Cardiac septum (tissue), 1 donor: ENCODE measurements at regions not wholly inside any gene's neighbourhood (a gene's known extent, or its start where the extent isn't known, plus 50 kb on each side); places are given as distances from the start of the nearest gene placed in this dataset.

ENCODE experiments used
- DNase-seq: peaks from one replicate; pipeline ENCODE4 v3.0.0-alpha.2; 2020; ENCODE audit warnings: low spot score
- intact Hi-C: fragments of 100-400 bp; cut with DNase I; formaldehyde crosslinking; loops from one replicate; pipeline ENCODE4 v1.14.0; 2022
- donor health status: DM: no; HTN: no; CAD: no.

DNA sequence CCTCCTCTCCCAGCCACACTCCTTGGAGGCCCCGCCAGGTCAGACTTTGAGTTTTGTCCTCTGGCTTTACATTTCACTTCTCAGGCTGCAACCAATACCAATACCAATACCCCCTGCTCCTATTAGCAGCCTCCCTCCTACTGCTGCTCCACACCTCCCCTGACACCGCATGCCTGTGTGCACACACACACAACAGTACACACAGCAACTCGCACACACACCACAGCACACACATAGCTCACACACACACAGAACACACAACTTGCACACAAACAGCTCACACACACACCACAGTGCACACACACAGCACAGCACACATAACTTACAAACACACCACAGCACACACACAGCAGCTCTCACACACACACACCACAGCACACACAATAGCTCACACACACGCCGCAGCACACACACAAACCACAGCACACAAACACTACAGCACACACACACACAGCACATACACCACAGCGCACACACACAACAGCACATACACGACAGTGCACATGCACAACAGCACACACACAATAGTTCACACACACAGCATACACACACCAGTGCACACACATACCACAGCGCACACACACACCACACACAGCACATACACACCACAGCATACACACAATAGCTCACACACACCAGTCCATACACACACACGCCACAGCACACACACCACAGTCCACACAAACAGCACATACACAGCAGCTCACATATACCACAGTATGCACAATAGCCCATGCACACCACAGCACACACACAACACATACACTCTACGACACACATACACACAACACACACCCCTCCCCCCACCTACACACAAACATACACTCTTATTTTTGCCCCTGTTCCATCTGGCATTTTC is 204.7 kb downstream of the UACA start:
- no peak for DNase-seq
- intact Hi-C loops: no loop called here

DNA sequence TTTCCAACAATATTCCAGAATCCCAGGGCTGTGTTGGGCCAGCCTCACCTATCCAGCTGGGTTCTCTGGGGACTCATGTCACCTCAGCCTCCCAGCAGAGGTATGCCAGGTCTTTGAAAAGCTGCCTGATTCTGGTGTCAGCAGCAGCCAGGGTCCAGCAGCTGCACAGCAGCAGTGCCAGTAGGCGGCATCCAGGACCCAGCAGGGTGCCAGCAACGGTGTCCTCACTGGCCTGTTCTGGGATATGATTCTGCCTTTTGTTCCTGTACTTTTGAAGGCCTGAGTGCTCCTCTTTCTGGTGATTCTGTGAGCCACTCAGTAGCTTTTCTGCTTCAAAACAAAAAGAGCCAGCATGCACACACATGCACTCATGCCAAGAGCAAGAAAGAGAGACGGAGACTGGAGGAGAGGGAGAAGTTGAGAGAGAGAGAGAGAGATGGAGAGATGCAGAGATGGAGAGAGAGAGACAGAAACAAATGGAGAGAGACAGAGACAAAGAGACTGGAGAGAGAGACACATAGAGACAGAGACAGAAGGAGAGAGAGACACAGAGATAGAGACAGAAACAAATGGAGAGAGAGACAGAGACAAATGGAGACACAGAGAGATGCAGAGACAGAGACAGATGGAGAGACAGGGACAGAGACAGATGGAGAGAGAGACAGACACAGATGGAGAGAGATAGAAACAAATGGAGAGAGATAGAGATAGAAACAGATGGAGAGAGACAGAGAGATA is 205.7 kb downstream of the UACA start:
- intact Hi-C loops: no loop called here
- DNase-seq: no peak

GRCh38 chr15:70556779-70557178 is 206.6 kb downstream of the UACA start:
- intact Hi-C loops: no loop called here
- DNase-seq: no peak

DNA sequence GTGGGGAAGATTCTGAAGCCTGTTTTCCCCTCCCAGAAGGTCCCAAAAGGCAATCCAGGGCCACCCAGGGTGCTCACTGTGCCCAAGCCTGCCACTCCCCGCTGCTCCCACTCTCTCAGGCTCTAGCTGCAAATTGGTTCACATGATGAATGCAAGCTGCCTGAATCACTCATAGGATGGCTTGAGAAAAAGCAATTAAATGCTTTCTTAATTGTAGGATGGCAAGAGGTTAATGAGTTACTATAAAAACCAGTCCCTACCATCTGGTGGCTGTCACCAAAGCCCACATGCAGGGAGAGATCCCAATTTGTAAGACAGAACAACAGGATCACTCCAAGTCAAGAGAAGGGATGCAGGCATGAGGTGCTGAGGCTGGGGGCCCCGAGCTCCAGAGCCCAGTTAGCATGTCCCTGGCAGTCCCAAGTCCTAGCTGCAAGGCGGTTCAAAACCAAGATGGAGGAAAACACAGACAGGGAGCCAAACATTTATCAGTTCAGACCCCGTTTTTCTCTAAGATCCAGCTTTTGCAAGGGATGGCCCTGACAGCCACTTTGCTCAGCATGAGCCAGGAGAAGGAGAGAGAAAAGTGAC is 207.1 kb downstream of the UACA start:
- intact Hi-C loops: no loop called here
- no peak for DNase-seq

GRCh38 chr15:70555713-70556112 is 207.6 kb downstream of the UACA start:
- intact Hi-C loops: no loop called here
- DNase-seq: no peak

- intact Hi-C loops: no loop called here
- DNase-seq: no peak
These were observed 215.4 kb downstream of the UACA start for GRCh38 chr15:70547846-70548487.

GRCh38 chr15:70545526-70545925 is 217.8 kb downstream of the UACA start:
- intact Hi-C loops: no loop called here
- no peak for DNase-seq

DNA sequence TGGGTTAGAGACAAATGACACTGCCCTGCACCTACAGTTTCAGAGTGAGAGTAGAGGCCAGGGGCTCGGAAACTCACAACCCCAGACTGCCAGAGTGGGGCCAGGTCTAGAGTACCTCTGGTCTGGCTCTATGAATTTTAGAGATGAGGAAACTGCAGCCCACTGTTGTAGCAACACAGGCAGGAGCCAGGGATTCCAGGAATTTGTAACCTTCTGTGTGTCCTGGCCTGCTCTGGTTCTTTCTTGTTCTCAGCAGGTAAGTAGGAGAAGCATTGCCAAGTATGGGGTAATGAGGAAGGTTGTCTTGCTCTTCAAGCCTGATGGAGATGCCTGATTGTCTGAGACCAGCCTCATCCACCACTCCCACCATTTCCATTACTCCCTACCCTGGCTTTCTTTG is 221.8 kb downstream of the UACA start:
- DNase-seq: no peak
- intact Hi-C loops: no loop called here

DNA sequence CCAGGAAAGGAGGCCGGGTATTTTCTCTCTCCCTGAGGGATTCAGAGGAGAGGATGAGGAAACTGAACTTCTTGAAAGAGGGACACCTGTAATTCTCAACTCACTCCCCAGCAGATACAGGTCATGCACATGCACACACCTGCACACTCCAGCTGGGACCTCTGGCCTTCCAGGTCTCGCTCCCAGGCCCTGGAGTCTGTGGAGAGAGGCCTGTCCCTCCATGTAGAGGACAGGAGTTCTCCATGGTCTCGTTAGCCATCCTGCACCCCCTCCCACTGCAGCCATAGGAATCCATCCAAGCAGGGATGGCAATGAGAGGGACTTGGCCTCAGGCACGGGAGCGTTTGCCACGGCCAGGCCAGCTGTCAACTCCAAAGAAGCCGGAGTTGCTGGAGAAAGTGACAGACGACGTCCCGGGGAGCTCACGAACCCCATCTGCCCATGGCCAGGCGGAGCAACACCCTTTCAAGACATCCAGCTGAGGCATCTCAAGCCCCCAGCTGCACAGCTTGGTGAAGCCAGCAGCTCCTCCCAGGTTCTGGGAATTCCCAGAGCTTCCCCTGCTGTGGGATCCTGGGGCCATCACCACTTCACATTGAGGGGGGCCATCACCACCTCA is 223.3 kb downstream of the UACA start:
- no peak for DNase-seq
- intact Hi-C loops: no loop called here

GRCh38 chr15:70539409-70539808 is 223.9 kb downstream of the UACA start:
- DNase-seq: no peak
- intact Hi-C loops: no loop called here

- no peak for DNase-seq
- intact Hi-C loops: no loop called here
These were observed 225.1 kb downstream of the UACA start for GRCh38 chr15:70538278-70538677.

- DNase-seq: no peak
- intact Hi-C loops: no loop called here
These were observed 227.4 kb downstream of the UACA start for GRCh38 chr15:70535955-70536338.

DNA sequence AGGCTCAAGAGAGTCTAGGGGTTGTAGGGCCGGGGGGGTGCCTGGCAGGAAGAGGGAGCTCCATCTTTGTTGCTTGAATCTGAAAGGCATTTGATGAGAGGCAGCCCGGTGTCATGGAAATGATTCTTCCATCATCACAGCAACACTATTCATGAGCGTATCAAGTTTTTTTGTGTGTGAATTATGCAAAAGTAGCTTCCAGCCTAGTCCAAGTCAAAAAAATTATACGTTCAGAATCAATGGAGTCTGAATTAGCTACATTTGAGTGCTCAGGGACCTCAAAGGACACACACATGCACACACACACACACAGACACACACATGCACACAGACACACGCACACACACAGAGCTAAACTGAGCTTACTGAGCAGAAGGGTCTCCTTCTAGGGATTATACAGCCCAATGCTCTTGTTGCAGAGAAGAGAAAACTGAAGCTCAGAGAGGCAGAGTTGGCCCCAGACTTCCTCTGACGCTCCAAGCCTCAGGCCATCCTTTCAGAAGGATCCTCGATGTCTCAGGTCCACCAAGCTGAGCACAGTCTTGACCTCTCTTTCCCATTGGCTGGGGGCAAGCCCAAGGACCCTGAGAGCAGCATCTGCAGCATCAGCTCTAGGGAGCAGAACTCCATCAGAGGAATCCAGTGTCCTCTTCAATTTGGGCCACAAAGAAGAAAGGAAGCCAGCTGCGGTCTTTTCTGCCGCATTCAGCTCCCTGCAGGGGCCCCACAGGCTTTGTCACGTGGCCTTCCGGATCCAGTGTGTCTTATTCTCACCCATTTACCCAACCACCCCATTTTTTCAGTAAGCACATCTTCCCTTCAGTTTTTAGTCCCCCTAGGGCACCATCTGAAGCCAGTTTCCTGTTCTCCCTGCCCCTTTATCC is 228.0 kb downstream of the UACA start:
- intact Hi-C loops: no loop called here
- DNase-seq: no peak

GRCh38 chr15:70533931-70534742 is 229.2 kb downstream of the UACA start:
- intact Hi-C loops: no loop called here
- no peak for DNase-seq

GRCh38 chr15:70532531-70533186 is 230.7 kb downstream of the UACA start:
- intact Hi-C loops: no loop called here
- no peak for DNase-seq

DNA sequence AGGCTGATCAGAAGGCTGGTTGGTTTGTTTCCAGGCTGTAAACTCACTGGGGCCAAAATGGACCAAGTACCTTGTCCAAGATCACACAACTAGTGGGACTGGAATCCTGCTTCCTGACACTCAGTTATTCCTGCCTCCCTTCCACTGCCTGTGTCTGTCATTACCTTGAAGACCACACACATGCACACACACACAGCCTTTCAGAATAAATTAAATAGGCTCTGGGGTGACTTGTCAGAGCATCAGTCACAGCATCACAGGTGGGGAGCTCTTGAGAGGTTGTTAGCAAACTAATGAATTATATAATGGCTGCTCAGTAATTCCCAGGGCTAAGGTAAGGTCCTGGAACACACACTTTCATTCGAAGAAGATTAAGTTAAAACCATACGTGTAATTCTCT is 231.8 kb downstream of the UACA start:
- no peak for DNase-seq
- intact Hi-C loops: no loop called here

DNA sequence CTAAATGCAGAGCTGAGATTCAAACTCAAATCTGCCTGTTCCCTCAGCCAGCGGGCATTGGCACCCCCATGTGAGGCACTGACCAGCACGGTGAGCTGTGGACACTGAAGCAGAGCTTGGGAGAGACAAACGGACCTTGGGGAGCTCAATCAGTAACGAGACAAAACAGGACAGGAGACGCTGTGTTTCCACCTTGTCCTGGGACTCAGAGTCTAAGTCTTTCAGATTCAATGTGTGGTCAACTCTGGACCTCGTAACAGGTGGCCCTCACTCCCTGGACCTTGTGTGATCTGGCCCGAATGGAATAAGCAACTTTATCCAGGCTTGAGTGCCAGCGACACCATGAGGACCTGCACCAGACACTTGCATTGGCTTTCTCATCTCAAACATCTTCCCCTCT is 232.5 kb downstream of the UACA start:
- DNase-seq: peak; percentile 20
- intact Hi-C loops: no loop called here

DNA sequence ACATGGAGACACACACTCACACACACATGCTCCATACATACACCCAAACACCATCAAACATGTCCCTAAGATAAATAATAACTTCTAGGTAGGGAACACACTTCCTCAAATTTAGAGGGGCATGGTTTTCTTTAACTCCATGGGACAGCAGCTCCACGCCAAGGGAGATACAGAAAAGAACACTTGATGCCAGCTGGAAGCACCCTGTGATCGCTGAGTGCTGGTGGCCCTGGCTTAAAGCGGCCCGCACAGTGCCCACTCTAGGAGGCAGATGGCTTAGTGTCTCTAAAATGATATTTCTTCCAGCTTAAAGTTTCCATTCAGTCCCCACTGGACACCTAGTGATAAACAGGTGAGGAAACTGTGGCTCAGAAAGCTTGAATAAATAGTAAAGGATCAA is 232.9 kb downstream of the UACA start:
- intact Hi-C loops: no loop called here

More for the DNA sequence above, 232.9 kb downstream of the UACA start:
- DNase-seq: peak; percentile 65
